Adrenal gland (tissue), 5 donors: ENCODE measurements at regions not wholly inside any gene's neighbourhood (a gene's known extent, or its start where the extent isn't known, plus 50 kb on each side); places are given as distances from the start of the nearest gene placed in this dataset.

Experiments
- POLR2A ChIP-seq, 2 donors: fragments of 450-650 bp; IDR thresholded peaks; one replicate each; pipeline ENCODE4 v1.6.1; 2017; ENCODE audit warnings: antibody characterized with exemption in 2 of 2, mild to moderate bottlenecking in 2 of 2, moderate library complexity in 1 of 2
- TF ChIP-seq, protein P1 (sequence below), 6 experiments: fragments of 450-650 bp in 4 of 6; fragments of 200-600 bp in 2 of 6; sonication (generic) in 1 of 6; IDR thresholded peaks; 1 replicate in 5 of 6; 2 replicates in 1 of 6; pipeline versions ENCODE4 v1.5.1 to v1.8.0; 2016 to 2021; ENCODE audit warnings: antibody characterized with exemption in 6 of 6, mild to moderate bottlenecking in 2 of 6, moderate library complexity in 1 of 6
- donor health status: DM: no; HTN: no; CAD: no.

DNA sequence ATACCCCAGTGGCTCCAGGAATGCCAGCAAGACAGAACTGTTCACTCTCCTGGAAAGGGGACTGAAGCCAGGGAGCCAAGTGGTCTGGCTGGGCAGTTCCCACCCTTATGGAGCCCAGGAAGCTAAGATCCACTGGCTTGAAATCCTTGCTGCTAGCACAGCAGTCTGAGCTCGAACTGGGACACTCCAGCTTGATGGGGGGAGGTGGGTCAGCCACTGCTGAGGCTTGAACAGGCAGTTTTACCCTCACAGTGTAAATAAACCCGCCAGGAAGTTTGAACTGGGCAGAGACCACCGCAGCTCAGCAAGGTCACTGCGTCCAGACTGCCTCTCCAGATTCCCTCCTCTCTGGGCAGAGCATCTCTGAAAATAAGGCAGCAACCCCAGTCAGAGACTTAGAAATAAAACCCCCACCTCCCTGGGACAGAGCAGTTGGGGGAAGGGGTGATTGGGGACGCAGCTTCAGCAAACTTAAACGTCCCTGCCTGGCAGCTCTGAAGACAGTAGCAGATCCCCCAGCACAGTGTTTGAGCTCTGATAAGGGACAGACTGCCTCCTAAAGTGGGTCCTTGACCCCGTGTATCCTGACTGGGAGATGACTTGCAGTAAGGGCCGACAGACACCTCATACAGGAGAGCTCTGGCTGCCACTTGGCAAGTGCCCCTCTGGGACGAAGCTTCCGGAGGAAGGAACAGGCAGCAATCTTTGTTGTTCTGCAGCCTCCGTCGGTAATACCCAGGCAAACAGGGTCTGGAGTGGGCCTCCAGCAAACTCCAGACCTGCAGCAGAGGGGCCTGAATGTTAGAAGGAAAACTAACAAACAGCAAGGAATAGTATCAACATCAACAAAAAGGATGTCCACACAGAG, 568.4 kb downstream of the PLA2G4A start:
- TF ChIP-seq POLR2A (IDR thresholded peaks at IDR 0.05), result no peak
- TF ChIP-seq, protein P1, sequence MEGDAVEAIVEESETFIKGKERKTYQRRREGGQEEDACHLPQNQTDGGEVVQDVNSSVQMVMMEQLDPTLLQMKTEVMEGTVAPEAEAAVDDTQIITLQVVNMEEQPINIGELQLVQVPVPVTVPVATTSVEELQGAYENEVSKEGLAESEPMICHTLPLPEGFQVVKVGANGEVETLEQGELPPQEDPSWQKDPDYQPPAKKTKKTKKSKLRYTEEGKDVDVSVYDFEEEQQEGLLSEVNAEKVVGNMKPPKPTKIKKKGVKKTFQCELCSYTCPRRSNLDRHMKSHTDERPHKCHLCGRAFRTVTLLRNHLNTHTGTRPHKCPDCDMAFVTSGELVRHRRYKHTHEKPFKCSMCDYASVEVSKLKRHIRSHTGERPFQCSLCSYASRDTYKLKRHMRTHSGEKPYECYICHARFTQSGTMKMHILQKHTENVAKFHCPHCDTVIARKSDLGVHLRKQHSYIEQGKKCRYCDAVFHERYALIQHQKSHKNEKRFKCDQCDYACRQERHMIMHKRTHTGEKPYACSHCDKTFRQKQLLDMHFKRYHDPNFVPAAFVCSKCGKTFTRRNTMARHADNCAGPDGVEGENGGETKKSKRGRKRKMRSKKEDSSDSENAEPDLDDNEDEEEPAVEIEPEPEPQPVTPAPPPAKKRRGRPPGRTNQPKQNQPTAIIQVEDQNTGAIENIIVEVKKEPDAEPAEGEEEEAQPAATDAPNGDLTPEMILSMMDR (IDR thresholded peaks at IDR 0.05), result no peak
